GM23248 (cell line): ENCODE measurements at regions not wholly inside any gene's neighbourhood (a gene's known extent, or its start where the extent isn't known, plus 50 kb on each side); places are given as distances from the start of the nearest gene placed in this dataset.

ENCODE experiments used
- DNase-seq: peaks from one replicate; pipeline ENCODE4 v3.0.0-alpha.2; 2015
- H2AFZ ChIP-seq: fragments of 200-600 bp; sonication (generic); 2 replicates; pipeline ENCODE4 v1.6.1; 2016; ENCODE audit warnings: antibody characterized with exemption
- H3F3A ChIP-seq: fragments of 200-600 bp; sonication (generic); 2 replicates; pipeline ENCODE4 v1.6.1; 2016; ENCODE audit warnings: mild to moderate bottlenecking, antibody characterized with exemption, mixed run types; ENCODE audit not compliant: insufficient read depth
- H3K27ac ChIP-seq: fragments of 200-600 bp; sonication (generic); 2 replicates; pipeline ENCODE4 v1.5.1; 2016; ENCODE audit warnings: mild to moderate bottlenecking
- H3K27me3 ChIP-seq: fragments of 200-600 bp; sonication (generic); replicated peaks from 2 replicates; pipeline ENCODE4 v1.6.1; 2016; ENCODE audit warnings: mild to moderate bottlenecking; ENCODE audit not compliant: insufficient read depth
- H3K36me3 ChIP-seq: fragments of 200-600 bp; sonication (generic); 2 replicates; pipeline ENCODE4 v1.6.1; 2016; ENCODE audit warnings: low read depth, mild to moderate bottlenecking
- H3K4me1 ChIP-seq: fragments of 200-600 bp; sonication (generic); 2 replicates; pipeline ENCODE4 v1.6.1; 2016; ENCODE audit warnings: mild to moderate bottlenecking; ENCODE audit not compliant: insufficient read depth
- H3K4me2 ChIP-seq: fragments of 200-600 bp; sonication (generic); one replicate; pipeline ENCODE4 v1.6.1; 2016; ENCODE audit warnings: mild to moderate bottlenecking; ENCODE audit not compliant: unreplicated experiment
- H3K4me3 ChIP-seq: fragments of 200-600 bp; sonication (generic); 2 replicates; pipeline ENCODE4 v1.5.1; 2016; ENCODE audit warnings: mild to moderate bottlenecking
- H3K79me2 ChIP-seq: fragments of 200-600 bp; sonication (generic); 2 replicates; pipeline ENCODE4 v1.6.1; 2016; ENCODE audit warnings: mild to moderate bottlenecking; ENCODE audit not compliant: insufficient read depth
- H3K9ac ChIP-seq: fragments of 200-600 bp; sonication (generic); 2 replicates; pipeline ENCODE4 v1.6.1; 2016; ENCODE audit warnings: mild to moderate bottlenecking
- H3K9me2 ChIP-seq: fragments of 200-600 bp; sonication (generic); 2 replicates; pipeline ENCODE4 v1.6.1; 2016; ENCODE audit warnings: mixed run types, mild to moderate bottlenecking, moderate library complexity; ENCODE audit not compliant: insufficient read depth
- H3K9me3 ChIP-seq: fragments of 200-600 bp; sonication (generic); one replicate; pipeline ENCODE4 v1.6.1; 2017; ENCODE audit warnings: low read depth
- H4K20me1 ChIP-seq: fragments of 200-600 bp; sonication (generic); 2 replicates; pipeline ENCODE4 v1.6.0; 2016; ENCODE audit not compliant: insufficient read depth
- EZH2 ChIP-seq: fragments of 200-600 bp; sonication (generic); IDR thresholded peaks from 2 replicates; pipeline ENCODE4 v1.6.1; 2018; ENCODE audit warnings: antibody characterized with exemption, mild to moderate bottlenecking; ENCODE audit not compliant: insufficient read depth, poor library complexity, severe bottlenecking
- EZH2phosphoT487 ChIP-seq: fragments of 200-600 bp; sonication (generic); IDR thresholded peaks from 2 replicates; pipeline ENCODE4 v1.6.1; 2018; ENCODE audit warnings: antibody characterized with exemption, moderate library complexity, mild to moderate bottlenecking, low read depth; ENCODE audit not compliant: insufficient read depth
- WGBS, 2 experiments: methylation state at CpG; one replicate each; pipeline ENCODE4 v1.1.6; 2015 to 2017; ENCODE audit warnings: low lambda C conversion rate in 2 of 2, low coverage in 1 of 2; ENCODE audit errors: missing lambda C conversion rate in 2 of 2; 5-methylcytosine and 5-hydroxymethylcytosine counted together
- in situ Hi-C: fragments of 300-500 bp; cut with MboI; formaldehyde crosslinking; loops from 2 replicates; pipeline ENCODE4 v1.15.0; 2020

- H4K20me1 ChIP-seq = no peaks in the 10 kb centered on the region
- DNase-seq = no peak
- no peak overlapping the region for H3K4me2 ChIP-seq
- H3K79me2 ChIP-seq = no peaks in the 10 kb centered on the region
- no peaks in the 10 kb centered on the region for H3K27me3 ChIP-seq
- no peak for TF ChIP-seq EZH2phosphoT487
- no peak for TF ChIP-seq EZH2
- H3K9me2 ChIP-seq = no peaks in the 10 kb centered on the region
- H3F3A ChIP-seq = no peaks in the 10 kb centered on the region
- no peaks in the 10 kb centered on the region for H3K36me3 ChIP-seq
- no peaks in the 10 kb centered on the region for H3K4me1 ChIP-seq
- no peak overlapping the region for H3K4me3 ChIP-seq
- no peak overlapping the region for H2AFZ ChIP-seq
- peaks cover 2% of the 10 kb centered on the region for H3K9me3 ChIP-seq
- WGBS, 2 experiments = 4 to 7% methylated on average over 2 of the region's 2 CpGs
- in situ Hi-C loops = no loop called here
- no peak overlapping the region for H3K9ac ChIP-seq
- H3K27ac ChIP-seq = no peak overlapping the region
Measured at GRCh38 chr4:58679051-58679450, 1568.9 kb upstream of the IGFBP7 start.

GRCh38 chr4:58669783-58670182, 1559.6 kb upstream of the IGFBP7 start:
- no peaks in the 10 kb centered on the region for H3F3A ChIP-seq
- no peaks in the 10 kb centered on the region for H3K9me3 ChIP-seq
- H3K9me2 ChIP-seq = no peaks in the 10 kb centered on the region
- in situ Hi-C loops = no loop called here
- no peaks in the 10 kb centered on the region for H3K36me3 ChIP-seq
- H3K4me3 ChIP-seq = no peak overlapping the region
- no peaks in the 10 kb centered on the region for H3K27me3 ChIP-seq
- no peak overlapping the region for H3K9ac ChIP-seq
- H2AFZ ChIP-seq = no peak overlapping the region
- TF ChIP-seq EZH2 (no peak), EZH2phosphoT487 (no peak)
- DNase-seq = no peak
- no peak overlapping the region for H3K27ac ChIP-seq
- H3K4me2 ChIP-seq = no peak overlapping the region
- H4K20me1 ChIP-seq = no peaks in the 10 kb centered on the region
- no peaks in the 10 kb centered on the region for H3K79me2 ChIP-seq
- no peaks in the 10 kb centered on the region for H3K4me1 ChIP-seq

GRCh38 chr4:58665649-58666048, 1555.5 kb upstream of the IGFBP7 start:
- H3K9me2 ChIP-seq = no peaks in the 10 kb centered on the region
- no peaks in the 10 kb centered on the region for H3F3A ChIP-seq
- DNase-seq = no peak
- 22 to 25% methylated on average over 3 of the region's 3 CpGs for WGBS, 2 experiments
- in situ Hi-C loops = no loop called here
- H3K4me3 ChIP-seq = no peak overlapping the region
- TF ChIP-seq EZH2 = no peak
- TF ChIP-seq EZH2phosphoT487 = no peak
- H3K4me2 ChIP-seq = no peak overlapping the region
- H3K27me3 ChIP-seq = no peaks in the 10 kb centered on the region
- H3K9ac ChIP-seq = no peak overlapping the region
- H3K4me1 ChIP-seq = no peaks in the 10 kb centered on the region
- H3K79me2 ChIP-seq = no peaks in the 10 kb centered on the region
- H3K36me3 ChIP-seq = no peaks in the 10 kb centered on the region
- no peak overlapping the region for H2AFZ ChIP-seq
- H4K20me1 ChIP-seq = no peaks in the 10 kb centered on the region
- no peaks in the 10 kb centered on the region for H3K9me3 ChIP-seq
- no peak overlapping the region for H3K27ac ChIP-seq

GRCh38 chr4:58658701-58659100, 1548.5 kb upstream of the IGFBP7 start:
- H4K20me1 ChIP-seq = no peaks in the 10 kb centered on the region
- TF ChIP-seq EZH2phosphoT487 = no peak
- TF ChIP-seq EZH2 = no peak
- H3K27me3 ChIP-seq = no peaks in the 10 kb centered on the region
- no peak overlapping the region for H3K27ac ChIP-seq
- H3K79me2 ChIP-seq = no peaks in the 10 kb centered on the region
- no peak overlapping the region for H3K4me3 ChIP-seq
- DNase-seq = no peak
- no peak overlapping the region for H3K9ac ChIP-seq
- no peaks in the 10 kb centered on the region for H3K9me3 ChIP-seq
- no peaks in the 10 kb centered on the region for H3F3A ChIP-seq
- H3K9me2 ChIP-seq = no peaks in the 10 kb centered on the region
- H2AFZ ChIP-seq = no peak overlapping the region
- no peaks in the 10 kb centered on the region for H3K36me3 ChIP-seq
- whole genome bisulfite sequencing, 2 experiments = 19 to 25% methylated on average over 2 of the region's 2 CpGs
- H3K4me1 ChIP-seq = no peaks in the 10 kb centered on the region
- H3K4me2 ChIP-seq = no peak overlapping the region
- in situ Hi-C loops = no loop called here

GRCh38 chr4:58653251-58653650, 1543.1 kb upstream of the IGFBP7 start:
- H3K79me2 ChIP-seq = no peaks in the 10 kb centered on the region
- H3K9me2 ChIP-seq = no peaks in the 10 kb centered on the region
- H3K4me3 ChIP-seq = no peak overlapping the region
- no peak for DNase-seq
- no peak overlapping the region for H3K9ac ChIP-seq
- no peak for TF ChIP-seq EZH2phosphoT487
- TF ChIP-seq EZH2 = no peak
- no peaks in the 10 kb centered on the region for H3F3A ChIP-seq
- no peak overlapping the region for H2AFZ ChIP-seq
- H3K4me2 ChIP-seq = no peak overlapping the region
- no peaks in the 10 kb centered on the region for H3K27me3 ChIP-seq
- H3K36me3 ChIP-seq = no peaks in the 10 kb centered on the region
- no peaks in the 10 kb centered on the region for H3K4me1 ChIP-seq
- no peaks in the 10 kb centered on the region for H4K20me1 ChIP-seq
- in situ Hi-C loops = no loop called here
- no peak overlapping the region for H3K27ac ChIP-seq
- H3K9me3 ChIP-seq = no peaks in the 10 kb centered on the region
- 6 to 18% methylated on average over 1 of the region's 1 CpG for WGBS, 2 experiments
